ENCODE measurements at regions not wholly inside any gene's neighbourhood (a gene's known extent, or its start where the extent isn't known, plus 50 kb on each side); places are given as distances from the start of the nearest gene placed in this dataset.

DNA sequence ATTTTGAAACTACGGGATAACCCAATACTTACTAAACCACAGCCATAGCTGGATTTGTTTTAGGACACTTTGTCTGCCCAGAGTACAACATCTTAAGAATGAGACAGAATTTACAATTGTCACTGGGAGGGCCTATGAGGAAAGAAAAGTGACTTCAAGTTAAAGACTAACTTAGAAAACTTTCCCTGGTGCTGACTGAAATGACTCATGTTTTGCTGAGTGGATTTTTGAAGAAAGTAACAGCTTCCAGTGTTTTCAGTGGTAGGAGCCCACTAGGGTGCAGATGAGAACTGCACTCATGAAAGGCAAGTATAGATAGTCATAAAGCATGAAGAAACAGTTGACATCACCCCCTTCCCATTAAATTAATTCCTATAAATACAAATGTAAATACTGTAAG is 988.2 kb upstream of the MAP3K7 start:
- DNase-seq: no peak
- no peaks in the 10 kb centered on the region for H3F3A ChIP-seq (ENCODE audit: insufficient read depth, low read length)
- no peaks in the 10 kb centered on the region for H3K79me2 ChIP-seq (ENCODE audit: low read length)
- H3K4me1 ChIP-seq (ENCODE audit: low read length): 0 out of 2 replicates have a peak, but pooled peaks cover 6% of the 10 kb centered on the region
- H3K36me3 ChIP-seq (replicated peaks; ENCODE audit: insufficient read depth, low read length): no peaks in the 10 kb centered on the region
- H3K9me3 ChIP-seq (replicated peaks; ENCODE audit: insufficient read depth, low read length): no peaks in the 10 kb centered on the region
- H4K20me1 ChIP-seq (ENCODE audit: insufficient read depth, low read length): no peaks in the 10 kb centered on the region
- H3K4me3 ChIP-seq (ENCODE audit: low read length): no peak overlapping the region
- TF ChIP-seq EZH2 (optimal IDR thresholded peaks at IDR 0.05; ENCODE audit: low read depth, low read length) (no peak), EZH2phosphoT487 (IDR thresholded peaks at IDR 0.05; ENCODE audit: low read length) (no peak)
- TF ChIP-seq, protein P1, sequence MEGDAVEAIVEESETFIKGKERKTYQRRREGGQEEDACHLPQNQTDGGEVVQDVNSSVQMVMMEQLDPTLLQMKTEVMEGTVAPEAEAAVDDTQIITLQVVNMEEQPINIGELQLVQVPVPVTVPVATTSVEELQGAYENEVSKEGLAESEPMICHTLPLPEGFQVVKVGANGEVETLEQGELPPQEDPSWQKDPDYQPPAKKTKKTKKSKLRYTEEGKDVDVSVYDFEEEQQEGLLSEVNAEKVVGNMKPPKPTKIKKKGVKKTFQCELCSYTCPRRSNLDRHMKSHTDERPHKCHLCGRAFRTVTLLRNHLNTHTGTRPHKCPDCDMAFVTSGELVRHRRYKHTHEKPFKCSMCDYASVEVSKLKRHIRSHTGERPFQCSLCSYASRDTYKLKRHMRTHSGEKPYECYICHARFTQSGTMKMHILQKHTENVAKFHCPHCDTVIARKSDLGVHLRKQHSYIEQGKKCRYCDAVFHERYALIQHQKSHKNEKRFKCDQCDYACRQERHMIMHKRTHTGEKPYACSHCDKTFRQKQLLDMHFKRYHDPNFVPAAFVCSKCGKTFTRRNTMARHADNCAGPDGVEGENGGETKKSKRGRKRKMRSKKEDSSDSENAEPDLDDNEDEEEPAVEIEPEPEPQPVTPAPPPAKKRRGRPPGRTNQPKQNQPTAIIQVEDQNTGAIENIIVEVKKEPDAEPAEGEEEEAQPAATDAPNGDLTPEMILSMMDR (IDR thresholded peaks at IDR 0.05; ENCODE audit: low read length): no peak
- no peak overlapping the region for H2AFZ ChIP-seq (ENCODE audit: low read length)
- no peak overlapping the region for H3K9ac ChIP-seq (ENCODE audit: low read length)
- H3K27ac ChIP-seq (ENCODE audit: low read length): no peak overlapping the region
- no peaks in the 10 kb centered on the region for H3K27me3 ChIP-seq (replicated peaks; ENCODE audit: insufficient read depth, low read length)
- no peak overlapping the region for H3K4me2 ChIP-seq (ENCODE audit: low read depth, low read length)
- H3K9me2 ChIP-seq (replicated peaks; ENCODE audit: insufficient read depth, low read length): no peaks in the 10 kb centered on the region

GRCh38 chr6:91573826-91574416 is 987.0 kb upstream of the MAP3K7 start:
- H3K4me1 ChIP-seq (ENCODE audit: low read length): 0 out of 2 replicates have a peak, but pooled peaks cover 6% of the 10 kb centered on the region

DNA sequence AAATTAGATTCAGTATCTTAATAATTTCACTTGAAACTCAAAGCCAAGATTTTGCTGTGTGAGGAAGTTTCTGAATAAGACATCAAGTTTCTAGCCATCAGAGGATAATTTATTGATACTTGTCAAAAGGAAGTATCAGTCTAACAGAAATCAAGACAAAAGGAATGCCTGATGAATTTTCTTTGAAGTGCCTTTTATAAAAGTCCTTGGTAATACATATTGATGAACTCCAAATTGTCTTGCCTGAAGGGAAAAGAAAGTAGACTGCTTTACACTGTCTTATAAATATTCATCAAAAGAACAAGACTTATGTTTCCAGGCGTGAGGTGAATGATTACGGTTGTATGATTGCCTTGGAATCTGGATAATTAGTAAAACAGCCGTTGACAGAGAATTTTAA is 986.0 kb upstream of the MAP3K7 start:
- Histone ChIP-seq H3K27ac (ENCODE audit: low read length) (no peak overlapping the region), H3K4me1 (ENCODE audit: low read length) (0 out of 2 replicates have a peak, but pooled peaks cover 6% of the 10 kb centered on the region), H3K27me3 (replicated peaks; ENCODE audit: insufficient read depth, low read length) (no peaks in the 10 kb centered on the region), H3K4me2 (ENCODE audit: low read depth, low read length) (no peak overlapping the region), H3K9me3 (replicated peaks; ENCODE audit: insufficient read depth, low read length) (no peaks in the 10 kb centered on the region), H3F3A (ENCODE audit: insufficient read depth, low read length) (no peaks in the 10 kb centered on the region), H3K9ac (ENCODE audit: low read length) (no peak overlapping the region), H3K4me3 (ENCODE audit: low read length) (no peak overlapping the region), H2AFZ (ENCODE audit: low read length) (no peak overlapping the region), H3K9me2 (replicated peaks; ENCODE audit: insufficient read depth, low read length) (no peaks in the 10 kb centered on the region), H3K36me3 (replicated peaks; ENCODE audit: insufficient read depth, low read length) (no peaks in the 10 kb centered on the region), H3K79me2 (ENCODE audit: low read length) (no peaks in the 10 kb centered on the region), H4K20me1 (ENCODE audit: insufficient read depth, low read length) (no peaks in the 10 kb centered on the region)
- no peak for DNase-seq
- TF ChIP-seq EZH2phosphoT487 (IDR thresholded peaks at IDR 0.05; ENCODE audit: low read length) (no peak), EZH2 (optimal IDR thresholded peaks at IDR 0.05; ENCODE audit: low read depth, low read length) (no peak)
- TF ChIP-seq, protein P1 (IDR thresholded peaks at IDR 0.05; ENCODE audit: low read length): no peak

More at GRCh38 chr6:91573826-91574416, 987.0 kb upstream of the MAP3K7 start:
- TF ChIP-seq EZH2 (optimal IDR thresholded peaks at IDR 0.05; ENCODE audit: low read depth, low read length) (no peak), EZH2phosphoT487 (IDR thresholded peaks at IDR 0.05; ENCODE audit: low read length) (no peak)
- TF ChIP-seq, protein P1 (IDR thresholded peaks at IDR 0.05; ENCODE audit: low read length): no peak
- H3K27ac ChIP-seq (ENCODE audit: low read length): no peak overlapping the region
- no peaks in the 10 kb centered on the region for H4K20me1 ChIP-seq (ENCODE audit: insufficient read depth, low read length)
- H2AFZ ChIP-seq (ENCODE audit: low read length): no peak overlapping the region
- no peaks in the 10 kb centered on the region for H3K9me2 ChIP-seq (replicated peaks; ENCODE audit: insufficient read depth, low read length)
- no peaks in the 10 kb centered on the region for H3F3A ChIP-seq (ENCODE audit: insufficient read depth, low read length)
- DNase-seq: peak; percentile 36
- no peak overlapping the region for H3K4me3 ChIP-seq (ENCODE audit: low read length)
- H3K4me2 ChIP-seq (ENCODE audit: low read depth, low read length): no peak overlapping the region
- no peaks in the 10 kb centered on the region for H3K79me2 ChIP-seq (ENCODE audit: low read length)
- no peaks in the 10 kb centered on the region for H3K27me3 ChIP-seq (replicated peaks; ENCODE audit: insufficient read depth, low read length)
- H3K36me3 ChIP-seq (replicated peaks; ENCODE audit: insufficient read depth, low read length): no peaks in the 10 kb centered on the region
- no peak overlapping the region for H3K9ac ChIP-seq (ENCODE audit: low read length)
- H3K9me3 ChIP-seq (replicated peaks; ENCODE audit: insufficient read depth, low read length): no peaks in the 10 kb centered on the region

Data from MM.1S (cell line).